ENCODE measurements at regions not wholly inside any gene's neighbourhood (a gene's known extent, or its start where the extent isn't known, plus 50 kb on each side); places are given as distances from the start of the nearest gene placed in this dataset.

GRCh38 chr9:126164796-126165525 lies 161.7 kb upstream of the MVB12B start:
- TF ChIP-seq, protein P1, sequence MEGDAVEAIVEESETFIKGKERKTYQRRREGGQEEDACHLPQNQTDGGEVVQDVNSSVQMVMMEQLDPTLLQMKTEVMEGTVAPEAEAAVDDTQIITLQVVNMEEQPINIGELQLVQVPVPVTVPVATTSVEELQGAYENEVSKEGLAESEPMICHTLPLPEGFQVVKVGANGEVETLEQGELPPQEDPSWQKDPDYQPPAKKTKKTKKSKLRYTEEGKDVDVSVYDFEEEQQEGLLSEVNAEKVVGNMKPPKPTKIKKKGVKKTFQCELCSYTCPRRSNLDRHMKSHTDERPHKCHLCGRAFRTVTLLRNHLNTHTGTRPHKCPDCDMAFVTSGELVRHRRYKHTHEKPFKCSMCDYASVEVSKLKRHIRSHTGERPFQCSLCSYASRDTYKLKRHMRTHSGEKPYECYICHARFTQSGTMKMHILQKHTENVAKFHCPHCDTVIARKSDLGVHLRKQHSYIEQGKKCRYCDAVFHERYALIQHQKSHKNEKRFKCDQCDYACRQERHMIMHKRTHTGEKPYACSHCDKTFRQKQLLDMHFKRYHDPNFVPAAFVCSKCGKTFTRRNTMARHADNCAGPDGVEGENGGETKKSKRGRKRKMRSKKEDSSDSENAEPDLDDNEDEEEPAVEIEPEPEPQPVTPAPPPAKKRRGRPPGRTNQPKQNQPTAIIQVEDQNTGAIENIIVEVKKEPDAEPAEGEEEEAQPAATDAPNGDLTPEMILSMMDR (IDR thresholded peaks at IDR 0.05; ENCODE audit: low read depth, low read length, missing control alignments) = no peak
- DNase-seq (ENCODE audit: low read depth) = no peak
- no peak overlapping the region for H3K4me3 ChIP-seq (ENCODE audit: low read depth, low read length)

DNA sequence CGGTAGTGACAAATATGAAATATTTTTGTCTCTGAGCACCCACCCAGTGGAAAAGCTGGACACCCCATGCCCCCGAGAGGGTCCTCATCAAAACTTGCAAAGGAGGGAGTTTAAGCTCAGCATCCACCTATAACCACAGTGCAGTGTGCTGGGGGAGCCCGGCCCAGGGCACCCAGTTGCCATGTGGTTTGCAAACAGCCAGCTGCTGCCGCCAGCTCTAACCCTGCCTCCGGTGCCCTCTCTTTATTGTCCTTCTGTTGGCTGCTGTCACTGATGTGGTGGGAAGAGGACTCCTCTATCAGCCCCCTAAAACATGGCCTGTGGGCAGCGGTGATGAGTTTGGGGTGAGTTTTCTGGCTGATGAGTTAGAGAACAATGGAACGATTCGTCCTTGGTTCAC lies 160.9 kb upstream of the MVB12B start:
- TF ChIP-seq, protein P1 (IDR thresholded peaks at IDR 0.05; ENCODE audit: low read depth, low read length, missing control alignments) = no peak
- no peak for DNase-seq (ENCODE audit: low read depth)
- no peak overlapping the region for H3K4me3 ChIP-seq (ENCODE audit: low read depth, low read length)

DNA sequence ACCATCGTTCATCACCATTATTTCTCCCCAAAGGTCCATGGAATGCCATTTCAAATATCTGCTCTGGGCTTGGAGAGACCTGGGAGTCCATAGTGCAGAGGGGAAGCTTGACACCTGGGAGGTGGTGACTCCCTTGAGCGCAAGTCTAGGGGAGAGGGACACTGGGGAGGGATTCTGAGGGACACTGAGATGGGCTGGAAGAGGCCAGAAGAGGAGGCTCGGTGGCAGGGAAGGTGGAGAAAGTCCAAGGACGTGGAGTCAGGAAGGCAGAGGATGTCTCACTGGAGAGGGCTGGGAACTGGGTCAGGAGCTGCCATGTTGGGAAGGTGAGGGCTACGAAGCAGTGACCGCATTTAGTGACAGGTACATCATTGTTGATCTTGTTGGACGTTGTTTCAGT lies 160.3 kb upstream of the MVB12B start:
- no peak for DNase-seq (ENCODE audit: low read depth)
- no peak overlapping the region for H3K4me3 ChIP-seq (ENCODE audit: low read depth, low read length)
- TF ChIP-seq, protein P1 (IDR thresholded peaks at IDR 0.05; ENCODE audit: low read depth, low read length, missing control alignments) = no peak

- DNase-seq (ENCODE audit: low read depth) = no peak
- no peak overlapping the region for H3K4me3 ChIP-seq (ENCODE audit: low read depth, low read length)
- TF ChIP-seq, protein P1 (IDR thresholded peaks at IDR 0.05; ENCODE audit: low read depth, low read length, missing control alignments) = no peak
Measured at GRCh38 chr9:126166866-126167265, 159.8 kb upstream of the MVB12B start.

DNA sequence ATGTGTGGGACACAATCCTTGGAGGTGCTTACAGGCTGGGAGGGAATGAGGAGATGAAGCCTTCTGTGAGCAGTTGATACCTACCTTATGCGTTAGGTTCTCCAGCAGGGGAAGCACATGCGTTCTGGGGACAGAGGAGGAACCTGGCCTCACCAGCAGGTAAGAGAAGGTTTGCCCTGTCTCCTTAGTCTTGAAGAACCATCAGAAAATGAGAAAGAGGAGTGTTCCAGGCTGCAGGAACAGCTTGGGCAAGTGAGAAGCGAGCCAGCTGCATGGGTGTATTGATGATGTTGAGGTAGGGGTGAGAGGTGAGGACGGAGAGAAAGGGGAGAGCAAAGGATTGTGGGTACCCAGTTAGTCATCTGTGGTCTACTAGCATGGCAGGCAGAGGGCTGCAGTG lies 156.9 kb upstream of the MVB12B start:
- TF ChIP-seq, protein P1 (IDR thresholded peaks at IDR 0.05; ENCODE audit: low read depth, low read length, missing control alignments) = no peak
- H3K4me3 ChIP-seq (ENCODE audit: low read depth, low read length) = no peak overlapping the region
- no peak for DNase-seq (ENCODE audit: low read depth)

GRCh38 chr9:126170286-126170823 lies 156.3 kb upstream of the MVB12B start:
- TF ChIP-seq, protein P1 (IDR thresholded peaks at IDR 0.05; ENCODE audit: low read depth, low read length, missing control alignments) = no peak
- no peak for DNase-seq (ENCODE audit: low read depth)
- H3K4me3 ChIP-seq (ENCODE audit: low read depth, low read length) = no peak overlapping the region

DNA sequence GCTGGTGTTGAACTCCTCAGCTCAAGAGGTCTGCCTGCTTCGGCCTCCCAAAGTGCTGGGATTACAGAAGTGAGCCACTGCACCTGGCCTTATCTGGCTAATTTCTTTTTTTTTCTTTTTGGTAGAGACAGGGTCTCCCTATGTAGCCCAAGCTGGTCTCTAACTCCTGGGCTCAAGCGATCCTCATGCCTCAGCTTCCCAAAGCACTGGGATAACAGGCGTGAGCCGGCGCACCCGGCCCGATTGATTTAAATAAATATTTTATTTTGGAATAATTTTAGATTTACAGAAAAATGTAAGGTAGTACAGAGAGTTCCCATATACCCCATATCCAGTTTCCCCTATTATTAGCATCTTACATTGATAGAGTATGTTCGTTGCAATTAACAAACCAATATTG lies 155.0 kb upstream of the MVB12B start:
- H3K4me3 ChIP-seq (ENCODE audit: low read depth, low read length) = no peak overlapping the region
- DNase-seq (ENCODE audit: low read depth) = no peak
- TF ChIP-seq, protein P1 (IDR thresholded peaks at IDR 0.05; ENCODE audit: low read depth, low read length, missing control alignments) = no peak
